Activated CD4-positive, alpha-beta T cell treated with anti-CD3 and anti-CD28 coated beads, Interleukin-2, amount 10 ng/mL, durations not matched to agents 7 days and 5 days (primary cell): ENCODE measurements at regions not wholly inside any gene's neighbourhood (a gene's known extent, or its start where the extent isn't known, plus 50 kb on each side); places are given as distances from the start of the nearest gene placed in this dataset.
"Not testable (repeated sequence)": the region's sequence is repeated elsewhere in the genome, so short reads cannot be mapped to it uniquely, and the experiment has no call there.

ENCODE experiments used
- CTCF ChIA-PET: fragments of 350-600 bp; sonication (Branson Sonifier 250); formaldehyde crosslinking; loops from one replicate; lab custom pipeline; 2021; ENCODE audit warnings: antibody characterized with exemption; lab: Charles Lee
- POLR2A ChIA-PET: fragments of 350-600 bp; sonication (Branson Sonifier 250); formaldehyde crosslinking; loops from one replicate; lab custom pipeline; 2021; ENCODE audit warnings: antibody characterized with exemption; lab: Charles Lee
- DNase-seq: peaks from one replicate; pipeline ENCODE4 v3.0.0-alpha.2; 2020
- H3K27ac Mint-ChIP-seq: one replicate; pipeline ENCODE4 v1.8.0; 2021; ENCODE audit warnings: mild to moderate bottlenecking, moderate library complexity, mixed read lengths
- H3K27me3 Mint-ChIP-seq: one replicate; pipeline ENCODE4 v1.8.0; 2021; ENCODE audit warnings: mixed read lengths
- H3K36me3 Mint-ChIP-seq: one replicate; pipeline ENCODE4 v1.8.0; 2021; ENCODE audit warnings: low read depth, mixed read lengths
- H3K4me1 Mint-ChIP-seq: one replicate; pipeline ENCODE4 v1.8.0; 2021; ENCODE audit warnings: mixed read lengths
- H3K4me3 Mint-ChIP-seq: one replicate; pipeline ENCODE4 v1.8.0; 2021; ENCODE audit warnings: mild to moderate bottlenecking, moderate library complexity, mixed read lengths
- H3K9me3 Mint-ChIP-seq: one replicate; pipeline ENCODE4 v1.8.0; 2021; ENCODE audit warnings: mixed read lengths

GRCh38 chr16:23013484-23013883 lies 135.8 kb downstream of the USP31 start:
- POLR2A ChIA-PET = no interaction called here
- no peaks in the 10 kb centered on the region for H3K36me3 Mint-ChIP-seq
- H3K27me3 Mint-ChIP-seq = peaks cover 8% of the 10 kb centered on the region
- H3K4me3 Mint-ChIP-seq = no peak overlapping the region
- no peaks in the 10 kb centered on the region for H3K9me3 Mint-ChIP-seq
- DNase-seq = no peak
- no peaks in the 10 kb centered on the region for H3K4me1 Mint-ChIP-seq
- CTCF ChIA-PET = interaction anchor here (0.6 kb wide), 1 partner anchor 355 kb away, joined by 3 read pairs; no protein-coding TSS in a partner anchor
- H3K27ac Mint-ChIP-seq = no peak overlapping the region

GRCh38 chr16:23009075-23009474 lies 140.2 kb downstream of the USP31 start:
- Mint-ChIP-seq H3K27ac (no peak overlapping the region), H3K4me3 (no peak overlapping the region), H3K4me1 (no peaks in the 10 kb centered on the region), H3K36me3 (no peaks in the 10 kb centered on the region), H3K9me3 (peaks cover 4% of the 10 kb centered on the region), H3K27me3 (peaks cover 9% of the 10 kb centered on the region)
- ChIA-PET CTCF (no interaction called here), POLR2A (no interaction called here)
- no peak for DNase-seq

- POLR2A ChIA-PET = no interaction called here
- Mint-ChIP-seq H3K4me1 (no peaks in the 10 kb centered on the region), H3K4me3 (no peak overlapping the region), H3K27me3 (peaks cover 9% of the 10 kb centered on the region), H3K27ac (no peak overlapping the region), H3K36me3 (no peaks in the 10 kb centered on the region), H3K9me3 (peaks cover 4% of the 10 kb centered on the region)
- CTCF ChIA-PET = no interaction called here
- no peak for DNase-seq
These were observed 141.2 kb downstream of the USP31 start for GRCh38 chr16:23008041-23008440.

GRCh38 chr16:23006380-23006779 lies 142.9 kb downstream of the USP31 start:
- H3K9me3 Mint-ChIP-seq = peaks cover 4% of the 10 kb centered on the region
- peaks cover 3% of the 10 kb centered on the region for H3K27me3 Mint-ChIP-seq
- POLR2A ChIA-PET = no interaction called here

GRCh38 chr16:23005951-23006350 lies 143.3 kb downstream of the USP31 start:
- ChIA-PET CTCF (no interaction called here), POLR2A (no interaction called here)
- Mint-ChIP-seq H3K27ac (no peak overlapping the region), H3K4me3 (no peak overlapping the region), H3K27me3 (peaks cover 3% of the 10 kb centered on the region), H3K36me3 (no peaks in the 10 kb centered on the region), H3K4me1 (no peaks in the 10 kb centered on the region), H3K9me3 (peaks cover 4% of the 10 kb centered on the region)
- no peak for DNase-seq

More at GRCh38 chr16:23006380-23006779, 142.9 kb downstream of the USP31 start:
- Mint-ChIP-seq H3K36me3 (no peaks in the 10 kb centered on the region), H3K4me3 (no peak overlapping the region), H3K4me1 (no peaks in the 10 kb centered on the region), H3K27ac (no peak overlapping the region)
- CTCF ChIA-PET = no interaction called here
- DNase-seq = no peak

GRCh38 chr16:22989598-22989997 lies 159.7 kb downstream of the USP31 start:
- peaks cover 8% of the 10 kb centered on the region for H3K9me3 Mint-ChIP-seq

GRCh38 chr16:22983614-22984013 lies 165.6 kb downstream of the USP31 start:
- no peak overlapping the region for H3K4me3 Mint-ChIP-seq

More at GRCh38 chr16:22989598-22989997, 159.7 kb downstream of the USP31 start:
- H3K36me3 Mint-ChIP-seq = no peaks in the 10 kb centered on the region
- H3K4me3 Mint-ChIP-seq = no peak overlapping the region
- H3K27ac Mint-ChIP-seq = no peak overlapping the region
- peaks cover 9% of the 10 kb centered on the region for H3K27me3 Mint-ChIP-seq
- H3K4me1 Mint-ChIP-seq = no peaks in the 10 kb centered on the region
- ChIA-PET POLR2A (no interaction called here), CTCF (no interaction called here)
- no peak for DNase-seq

GRCh38 chr16:22980514-22980913 lies 166.6 kb downstream of the HS3ST2 start:
- H3K27ac Mint-ChIP-seq, H3K4me3 Mint-ChIP-seq, H3K36me3 Mint-ChIP-seq, CTCF ChIA-PET, H3K27me3 Mint-ChIP-seq, DNase-seq, H3K4me1 Mint-ChIP-seq, POLR2A ChIA-PET: not testable (repeated sequence)
- H3K9me3 Mint-ChIP-seq = peaks cover 15% of the 10 kb centered on the region

More at GRCh38 chr16:22983614-22984013, 165.6 kb downstream of the USP31 start:
- Mint-ChIP-seq H3K4me1 (no peaks in the 10 kb centered on the region), H3K27me3 (peaks cover 5% of the 10 kb centered on the region), H3K36me3 (no peaks in the 10 kb centered on the region), H3K27ac (no peak overlapping the region), H3K9me3 (peaks cover 18% of the 10 kb centered on the region)
- DNase-seq = no peak
- POLR2A ChIA-PET = no interaction called here
- CTCF ChIA-PET = no interaction called here

GRCh38 chr16:22979038-22979437 lies 165.1 kb downstream of the HS3ST2 start:
- peaks cover 8% of the 10 kb centered on the region for H3K9me3 Mint-ChIP-seq
- CTCF ChIA-PET = no interaction called here
- POLR2A ChIA-PET = no interaction called here

GRCh38 chr16:22977294-22977697 lies 163.3 kb downstream of the HS3ST2 start:
- DNase-seq = no peak
- Mint-ChIP-seq H3K9me3 (no peaks in the 10 kb centered on the region), H3K4me1 (no peaks in the 10 kb centered on the region), H3K27me3 (peaks cover 4% of the 10 kb centered on the region), H3K27ac (no peak overlapping the region), H3K36me3 (no peaks in the 10 kb centered on the region), H3K4me3 (no peak overlapping the region)
- ChIA-PET POLR2A (no interaction called here), CTCF (no interaction called here)

More at GRCh38 chr16:22979038-22979437, 165.1 kb downstream of the HS3ST2 start:
- no peak overlapping the region for H3K27ac Mint-ChIP-seq
- no peaks in the 10 kb centered on the region for H3K4me1 Mint-ChIP-seq
- DNase-seq = no peak
- no peak overlapping the region for H3K4me3 Mint-ChIP-seq
- no peaks in the 10 kb centered on the region for H3K36me3 Mint-ChIP-seq
- H3K27me3 Mint-ChIP-seq = peaks cover 2% of the 10 kb centered on the region

- Mint-ChIP-seq H3K4me3 (no peak overlapping the region), H3K4me1 (no peaks in the 10 kb centered on the region), H3K27me3 (peaks cover 7% of the 10 kb centered on the region), H3K9me3 (no peaks in the 10 kb centered on the region), H3K36me3 (no peaks in the 10 kb centered on the region), H3K27ac (no peak overlapping the region)
- CTCF ChIA-PET = no interaction called here
- POLR2A ChIA-PET = no interaction called here
- DNase-seq = no peak
These were observed 159.6 kb downstream of the HS3ST2 start for GRCh38 chr16:22973522-22973921.

- no peak overlapping the region for H3K27ac Mint-ChIP-seq
- ChIA-PET POLR2A (no interaction called here), CTCF (no interaction called here)
- no peaks in the 10 kb centered on the region for H3K9me3 Mint-ChIP-seq
- no peak overlapping the region for H3K4me3 Mint-ChIP-seq
- DNase-seq = no peak
- H3K27me3 Mint-ChIP-seq = peaks cover 9% of the 10 kb centered on the region
- H3K36me3 Mint-ChIP-seq = no peaks in the 10 kb centered on the region
- H3K4me1 Mint-ChIP-seq = no peaks in the 10 kb centered on the region
These were observed 157.5 kb downstream of the HS3ST2 start for GRCh38 chr16:22971346-22971924.

- Mint-ChIP-seq H3K36me3 (no peaks in the 10 kb centered on the region), H3K4me3 (no peak overlapping the region), H3K4me1 (no peaks in the 10 kb centered on the region), H3K27ac (no peak overlapping the region), H3K27me3 (peaks cover 9% of the 10 kb centered on the region), H3K9me3 (no peaks in the 10 kb centered on the region)
- ChIA-PET CTCF (no interaction called here), POLR2A (no interaction called here)
- no peak for DNase-seq
These were observed 156.4 kb downstream of the HS3ST2 start for GRCh38 chr16:22970209-22970865.
